Esophagus squamous epithelium (tissue), 5 donors: ENCODE measurements at regions not wholly inside any gene's neighbourhood (a gene's known extent, or its start where the extent isn't known, plus 50 kb on each side); places are given as distances from the start of the nearest gene placed in this dataset.

Source experiments
- DNase-seq: peaks from one replicate; lab custom pipeline; 2025; lab: John Stamatoyannopoulos, UW
- H3K27ac ChIP-seq, 4 donors: fragments of 200-600 bp; sonication (generic); one replicate each; pipeline ENCODE4 v1.5.1; 2016 to 2019; ENCODE audit warnings: mild to moderate bottlenecking in 1 of 4
- H3K27me3 ChIP-seq, 4 donors: fragments of 200-600 bp; sonication (generic); 1 replicate in 3 of 4; 2 replicates in 1 of 4; pipeline versions ENCODE4 v1.5.1 to v1.6.0; 2017 to 2021; ENCODE audit warnings: antibody characterized with exemption in 1 of 4
- H3K36me3 ChIP-seq, 3 donors: fragments of 200-600 bp; sonication (generic); one replicate each; pipeline ENCODE4 v1.5.1; 2016 to 2019
- H3K4me1 ChIP-seq, 3 donors: fragments of 200-600 bp; sonication (generic); one replicate each; pipeline ENCODE4 v1.5.1; 2017 to 2019
- H3K4me3 ChIP-seq, 4 donors: fragments of 200-600 bp; sonication (generic); 1 replicate in 3 of 4; 2 replicates in 1 of 4; pipeline ENCODE4 v1.5.1; 2016 to 2019; ENCODE audit warnings: mild to moderate bottlenecking in 2 of 4, moderate library complexity in 1 of 4
- H3K9me3 ChIP-seq, 3 donors: fragments of 200-600 bp; sonication (generic); one replicate each; pipeline ENCODE4 v1.5.1; 2016 to 2019
- POLR2A ChIP-seq, 4 donors: fragments of 450-650 bp; IDR thresholded peaks; one replicate each; pipeline ENCODE4 v1.6.1; 2017; ENCODE audit warnings: antibody characterized with exemption in 4 of 4, mild to moderate bottlenecking in 4 of 4, moderate library complexity in 3 of 4
- WGBS, 2 donors: methylation state at CpG; one replicate each; pipeline ENCODE4 v1.1.5; 2018; 5-methylcytosine and 5-hydroxymethylcytosine counted together
- intact Hi-C: fragments of 100-400 bp; cut with DNase I; formaldehyde crosslinking; loops from one replicate; pipeline ENCODE4 v1.15.0; 2022
- TF ChIP-seq, protein P1 (sequence below), 6 experiments: fragments of 450-650 bp in 4 of 6; fragments of 200-600 bp in 2 of 6; sonication (generic) in 2 of 6; IDR thresholded peaks; one replicate each; pipeline ENCODE4 v1.5.1; 2016 to 2019; ENCODE audit warnings: antibody characterized with exemption in 6 of 6, mild to moderate bottlenecking in 4 of 6, moderate library complexity in 4 of 6
- donor health status: DM: yes; HTN: yes; CAD: no.

DNA sequence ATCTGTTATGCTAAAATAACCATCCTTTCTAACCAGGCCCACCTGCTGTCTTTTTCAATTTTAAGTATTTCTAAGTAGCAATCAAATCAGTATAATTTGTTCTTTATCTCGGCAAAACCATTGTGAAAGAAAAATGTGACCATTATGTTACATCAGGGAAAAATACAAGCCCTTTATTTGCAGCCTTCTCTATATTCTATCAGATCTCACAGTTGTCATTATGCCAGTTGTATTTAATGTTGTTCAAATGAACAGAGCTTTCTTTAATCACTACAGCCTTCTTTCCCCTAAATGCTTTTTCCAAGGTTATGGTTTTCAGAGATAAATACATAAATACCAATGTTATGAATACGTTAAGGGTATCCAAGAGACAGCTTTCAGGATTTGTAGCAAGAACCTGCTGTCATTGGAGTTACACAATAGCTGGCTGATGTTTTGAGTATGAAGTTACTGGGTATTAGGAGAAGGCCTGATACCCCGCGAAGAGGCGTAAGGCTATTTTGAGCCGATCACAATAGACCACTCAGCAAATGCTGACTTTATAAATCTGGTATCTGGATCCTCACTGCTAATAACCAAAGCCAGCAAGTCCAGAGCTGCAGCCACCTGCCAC lies 406.3 kb downstream of the CADM1 start:
- Histone ChIP-seq H3K27ac (no peak overlapping the region), H3K9me3 (no peaks in the 10 kb centered on the region), H3K27me3 (no peaks in the 10 kb centered on the region), H3K36me3 (no peaks in the 10 kb centered on the region), H3K4me3 (no peak overlapping the region), H3K4me1 (no peaks in the 10 kb centered on the region)
- intact Hi-C loops = no loop called here
- no peak for DNase-seq
- 44 to 52% methylated on average over 6 of the region's 6 CpGs for WGBS, 2 donors
- TF ChIP-seq, protein P1, sequence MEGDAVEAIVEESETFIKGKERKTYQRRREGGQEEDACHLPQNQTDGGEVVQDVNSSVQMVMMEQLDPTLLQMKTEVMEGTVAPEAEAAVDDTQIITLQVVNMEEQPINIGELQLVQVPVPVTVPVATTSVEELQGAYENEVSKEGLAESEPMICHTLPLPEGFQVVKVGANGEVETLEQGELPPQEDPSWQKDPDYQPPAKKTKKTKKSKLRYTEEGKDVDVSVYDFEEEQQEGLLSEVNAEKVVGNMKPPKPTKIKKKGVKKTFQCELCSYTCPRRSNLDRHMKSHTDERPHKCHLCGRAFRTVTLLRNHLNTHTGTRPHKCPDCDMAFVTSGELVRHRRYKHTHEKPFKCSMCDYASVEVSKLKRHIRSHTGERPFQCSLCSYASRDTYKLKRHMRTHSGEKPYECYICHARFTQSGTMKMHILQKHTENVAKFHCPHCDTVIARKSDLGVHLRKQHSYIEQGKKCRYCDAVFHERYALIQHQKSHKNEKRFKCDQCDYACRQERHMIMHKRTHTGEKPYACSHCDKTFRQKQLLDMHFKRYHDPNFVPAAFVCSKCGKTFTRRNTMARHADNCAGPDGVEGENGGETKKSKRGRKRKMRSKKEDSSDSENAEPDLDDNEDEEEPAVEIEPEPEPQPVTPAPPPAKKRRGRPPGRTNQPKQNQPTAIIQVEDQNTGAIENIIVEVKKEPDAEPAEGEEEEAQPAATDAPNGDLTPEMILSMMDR (IDR thresholded peaks at IDR 0.05) = no peak
- no peak for TF ChIP-seq POLR2A (IDR thresholded peaks at IDR 0.05)

DNA sequence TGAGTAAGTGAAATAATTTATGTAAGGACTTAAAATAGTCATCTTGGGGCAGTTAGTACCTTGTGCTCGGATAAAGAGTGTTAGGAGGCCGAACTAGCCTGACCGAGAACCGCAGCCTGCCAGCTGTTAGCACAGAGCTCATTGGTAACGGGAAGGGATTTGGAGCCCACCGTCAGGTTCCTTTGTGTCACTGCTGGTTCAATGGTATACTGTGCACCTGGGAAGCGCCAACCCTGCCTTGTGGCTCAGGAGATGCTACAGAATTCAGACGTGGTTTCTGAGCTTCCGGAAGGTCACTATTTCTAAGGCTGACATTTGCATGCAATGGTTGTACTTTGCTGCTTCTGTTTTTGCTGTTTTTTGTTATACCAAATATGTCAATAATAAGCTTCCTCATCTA lies 403.5 kb downstream of the CADM1 start:
- Histone ChIP-seq H3K4me1 (no peaks in the 10 kb centered on the region), H3K27me3 (peaks cover 0 to 6% (median 0%) of the 10 kb centered on the region in 4 donors), H3K27ac (no peak overlapping the region), H3K9me3 (no peaks in the 10 kb centered on the region), H3K36me3 (no peaks in the 10 kb centered on the region), H3K4me3 (no peak overlapping the region)
- DNase-seq = no peak
- TF ChIP-seq, protein P1 (IDR thresholded peaks at IDR 0.05) = no peak
- no peak for TF ChIP-seq POLR2A (IDR thresholded peaks at IDR 0.05)
- intact Hi-C loops = no loop called here
- 78 to 89% methylated on average over 9 of the region's 9 CpGs for WGBS, 2 donors

DNA sequence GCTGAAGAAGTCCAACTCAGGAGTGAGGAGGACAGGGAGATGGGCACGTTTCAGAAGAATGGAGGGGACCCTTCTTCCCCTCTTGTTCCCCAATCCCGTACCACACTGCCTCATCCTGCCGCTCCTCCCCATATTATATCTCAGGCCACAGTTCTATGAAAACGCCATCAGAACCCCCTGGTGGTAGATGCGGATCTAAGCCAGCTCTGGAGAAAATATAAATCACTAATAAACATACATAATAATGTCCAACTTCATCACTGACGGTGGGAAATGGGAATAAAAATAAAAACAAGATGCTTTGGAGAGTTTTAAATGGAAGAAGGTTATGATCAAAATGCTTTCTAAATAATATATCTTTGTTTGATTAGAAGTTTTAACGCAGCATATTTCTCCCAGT lies 400.3 kb downstream of the CADM1 start:
- no peaks in the 10 kb centered on the region for H3K9me3 ChIP-seq
- WGBS, 2 donors = 75% methylated on average over 7 of the region's 7 CpGs
- no peak overlapping the region for H3K27ac ChIP-seq
- peaks cover 0 to 6% (median 0%) of the 10 kb centered on the region in 4 donors for H3K27me3 ChIP-seq
- no peaks in the 10 kb centered on the region for H3K36me3 ChIP-seq
- DNase-seq = no peak
- H3K4me3 ChIP-seq = no peak overlapping the region
- TF ChIP-seq, protein P1 (IDR thresholded peaks at IDR 0.05) = no peak
- TF ChIP-seq POLR2A (IDR thresholded peaks at IDR 0.05) = no peak
- no peaks in the 10 kb centered on the region for H3K4me1 ChIP-seq
- intact Hi-C loops = no loop called here

DNA sequence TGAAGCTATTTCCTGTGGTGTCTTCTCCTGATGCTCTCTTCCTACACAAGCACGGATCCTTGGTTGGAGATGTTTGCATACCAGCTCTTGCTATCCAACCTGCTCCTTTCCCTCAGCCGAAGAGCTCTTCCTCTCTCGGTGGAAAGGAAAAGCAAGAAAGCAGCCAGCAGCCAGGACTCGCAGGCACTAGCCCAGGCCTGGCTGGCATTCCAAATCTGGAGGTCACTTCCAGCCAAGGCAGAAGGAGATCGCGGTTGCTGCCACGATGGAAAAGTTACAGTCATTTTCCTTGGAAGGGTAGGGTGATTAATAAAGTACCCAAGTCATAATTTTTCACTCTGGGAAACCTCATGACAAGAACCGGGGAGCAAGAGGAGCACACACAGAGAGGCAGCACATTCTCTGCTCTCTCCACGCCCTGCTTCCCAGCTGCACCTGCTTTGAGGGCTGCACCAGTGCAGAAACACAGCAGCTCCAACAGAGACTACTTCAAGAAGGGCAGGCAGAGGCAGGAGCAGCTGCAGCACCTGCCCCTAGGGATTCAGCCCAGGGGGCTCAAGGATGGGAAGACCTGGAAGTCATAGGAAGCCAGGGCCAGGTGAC lies 399.3 kb downstream of the CADM1 start:
- no peaks in the 10 kb centered on the region for H3K9me3 ChIP-seq
- H3K36me3 ChIP-seq = no peaks in the 10 kb centered on the region
- H3K27me3 ChIP-seq = peaks cover 0 to 6% (median 0%) of the 10 kb centered on the region in 4 donors
- no peak overlapping the region for H3K4me3 ChIP-seq
- H3K4me1 ChIP-seq = no peaks in the 10 kb centered on the region
- intact Hi-C loops = no loop called here
- TF ChIP-seq POLR2A (IDR thresholded peaks at IDR 0.05) = no peak
- TF ChIP-seq, protein P1 (IDR thresholded peaks at IDR 0.05) = no peak
- WGBS, 2 donors = 59 to 63% methylated on average over 7 of the region's 9 CpGs
- no peak overlapping the region for H3K27ac ChIP-seq
- DNase-seq = no peak

DNA sequence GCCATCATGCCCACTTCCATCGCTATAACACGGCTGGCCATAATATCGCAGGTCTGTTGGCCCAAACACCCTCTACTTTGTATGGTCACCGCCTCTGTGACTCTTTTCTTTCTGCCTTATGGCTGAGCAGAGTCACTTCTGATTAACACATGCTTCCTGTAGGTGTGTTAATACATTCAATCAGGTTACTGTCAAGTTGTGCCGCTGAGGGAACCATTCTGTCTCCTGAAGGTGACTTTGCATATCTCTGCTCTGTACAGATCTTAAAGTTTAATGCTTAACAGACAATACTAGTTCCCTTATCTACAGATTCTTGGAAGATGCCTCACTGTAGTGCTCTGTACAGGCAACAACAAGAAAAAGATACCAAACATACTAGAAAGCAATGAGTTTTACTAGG lies 393.1 kb downstream of the CADM1 start:
- no peak overlapping the region for H3K4me3 ChIP-seq
- H3K9me3 ChIP-seq = no peaks in the 10 kb centered on the region
- no peak for TF ChIP-seq POLR2A (IDR thresholded peaks at IDR 0.05)
- TF ChIP-seq, protein P1 (IDR thresholded peaks at IDR 0.05) = no peak
- no peaks in the 10 kb centered on the region for H3K27me3 ChIP-seq
- H3K36me3 ChIP-seq = no peaks in the 10 kb centered on the region
- H3K27ac ChIP-seq = no peak overlapping the region
- intact Hi-C loops = no loop called here
- 88 to 94% methylated on average over 5 of the region's 5 CpGs for WGBS, 2 donors
- no peak for DNase-seq
- no peaks in the 10 kb centered on the region for H3K4me1 ChIP-seq
